SKM-1 treated with dmso at 0.1 percent for 144 hours (cell line): ENCODE measurements at regions not wholly inside any gene's neighbourhood (a gene's known extent, or its start where the extent isn't known, plus 50 kb on each side); places are given as distances from the start of the nearest gene placed in this dataset.

ENCODE experiments used
- DNase-seq: peaks from one replicate; lab custom pipeline; 2025; ENCODE audit not compliant: unreplicated experiment; lab: John Stamatoyannopoulos, UW

DNA sequence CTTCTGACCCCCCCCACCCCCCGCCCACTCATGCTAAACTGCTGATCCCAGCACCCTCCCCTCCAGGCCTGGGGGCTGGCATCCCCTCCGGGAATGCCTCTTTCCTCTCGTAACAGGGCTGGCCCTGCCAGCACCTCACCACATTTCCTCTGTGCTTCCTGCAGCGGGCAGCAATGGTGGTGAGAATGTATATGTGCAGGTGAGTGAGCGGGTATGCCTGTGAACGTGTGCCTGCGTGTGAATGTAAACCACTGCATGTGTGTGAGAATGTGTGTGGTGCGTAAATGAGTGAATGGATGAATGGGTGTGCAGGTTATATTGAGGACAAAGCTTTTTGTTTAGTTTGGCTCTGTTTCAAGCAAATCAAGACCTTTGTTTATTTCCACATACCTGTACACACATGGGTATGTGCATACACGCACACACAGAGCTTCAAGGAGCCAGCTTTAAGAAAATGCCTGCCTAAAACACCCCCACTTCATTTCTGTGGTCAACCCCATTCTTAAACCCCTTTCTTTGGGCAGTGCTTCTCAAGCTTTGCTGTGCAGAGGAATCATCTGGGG, 95.7 kb upstream of the SHB start:
- no peak for DNase-seq

DNA sequence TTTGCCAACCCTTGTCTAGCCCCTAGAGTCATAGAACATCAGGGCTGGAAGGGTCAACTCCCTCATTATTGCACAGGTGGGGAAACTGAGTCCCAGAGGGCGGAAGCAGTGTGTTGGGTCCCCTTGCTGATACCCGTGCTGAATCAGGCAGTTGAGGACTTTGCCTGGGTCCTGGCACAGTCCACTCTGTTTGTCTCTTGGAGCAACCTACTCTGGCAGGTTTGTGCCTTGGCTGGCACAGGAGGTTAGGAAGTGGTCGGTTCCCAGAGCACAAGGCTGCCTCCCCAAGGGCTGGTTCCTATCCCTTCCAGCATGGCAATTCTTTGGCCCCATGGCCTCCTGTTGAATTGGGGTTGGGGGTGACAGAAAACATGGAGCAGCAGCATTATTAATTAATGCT, 94.5 kb upstream of the SHB start:
- DNase-seq, result no peak

DNA sequence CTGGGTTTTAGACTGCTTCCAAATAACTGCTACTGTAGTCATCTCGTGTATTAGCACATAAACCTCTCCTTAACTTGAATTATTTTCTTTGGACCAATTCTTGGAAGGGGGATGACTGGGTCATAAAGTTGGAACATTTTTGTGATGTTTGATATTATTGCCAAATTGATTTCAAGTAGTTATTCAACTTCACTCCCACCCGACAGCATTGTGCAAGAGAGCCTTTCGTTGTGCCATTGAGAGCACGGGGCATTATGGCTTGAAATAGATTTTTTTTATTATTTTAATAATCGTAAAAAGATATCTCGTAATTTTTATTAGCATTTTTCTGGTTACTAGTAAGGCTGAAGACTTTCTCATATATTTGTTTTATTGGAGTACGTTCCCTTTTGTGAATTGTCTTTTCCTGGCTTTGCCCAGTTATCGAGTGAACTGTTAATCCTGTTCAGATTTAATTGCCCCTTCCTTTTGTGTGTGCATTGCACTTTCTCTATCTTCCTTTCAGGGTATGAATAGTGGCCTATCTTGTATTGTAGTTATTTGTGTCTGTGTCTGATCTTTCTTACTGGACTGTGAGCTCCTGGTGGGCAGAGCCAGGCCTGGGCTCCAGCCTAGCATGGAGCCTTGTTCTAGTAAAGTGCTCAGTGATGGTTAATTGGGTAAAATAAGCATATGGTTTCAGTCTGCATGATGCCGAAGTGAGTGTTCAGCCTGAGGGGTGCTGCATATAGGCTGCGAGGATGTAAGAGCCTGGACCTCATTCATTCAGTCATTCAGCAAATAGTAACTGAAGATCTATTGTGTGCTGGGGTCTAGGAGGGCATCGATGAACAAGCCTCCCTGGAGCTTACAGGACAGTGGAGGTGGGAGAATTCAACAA, 93.5 kb upstream of the SHB start:
- DNase-seq, result no peak

DNA sequence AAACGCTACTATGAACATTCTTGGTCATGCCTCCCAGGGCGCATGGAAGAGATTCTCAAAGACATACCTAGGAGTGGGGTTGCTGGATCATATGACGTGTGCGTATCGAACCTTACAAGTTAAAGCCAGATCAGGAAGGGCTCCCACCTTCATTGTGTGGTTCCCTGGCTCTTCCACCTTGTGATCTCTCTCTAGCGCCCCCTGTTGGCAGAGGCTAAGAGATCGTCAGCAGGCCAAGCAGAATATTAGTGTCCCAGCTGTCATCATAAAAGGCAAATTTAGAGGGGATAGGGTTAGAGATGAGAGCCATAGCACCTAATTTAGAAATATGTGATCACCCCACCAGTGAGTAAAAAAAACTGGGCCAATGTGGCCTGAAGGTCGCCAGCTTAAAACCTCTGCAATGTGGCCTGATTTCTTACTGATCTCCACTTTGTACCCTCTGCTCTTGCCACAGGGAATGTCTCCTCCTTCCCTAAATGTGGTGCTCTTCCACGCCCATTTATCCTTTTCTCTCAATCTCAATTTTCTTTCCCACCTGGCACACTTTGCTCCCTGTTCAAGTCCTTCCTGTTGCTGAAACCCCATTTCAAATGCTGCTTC, 91.7 kb upstream of the SHB start:
- DNase-seq, result peak; percentile 55

- DNase-seq, result no peak
Observed at GRCh38 chr9:38159599-38159998, 90.6 kb upstream of the SHB start.

GRCh38 chr9:38158628-38159027, 89.6 kb upstream of the SHB start:
- no peak for DNase-seq

DNA sequence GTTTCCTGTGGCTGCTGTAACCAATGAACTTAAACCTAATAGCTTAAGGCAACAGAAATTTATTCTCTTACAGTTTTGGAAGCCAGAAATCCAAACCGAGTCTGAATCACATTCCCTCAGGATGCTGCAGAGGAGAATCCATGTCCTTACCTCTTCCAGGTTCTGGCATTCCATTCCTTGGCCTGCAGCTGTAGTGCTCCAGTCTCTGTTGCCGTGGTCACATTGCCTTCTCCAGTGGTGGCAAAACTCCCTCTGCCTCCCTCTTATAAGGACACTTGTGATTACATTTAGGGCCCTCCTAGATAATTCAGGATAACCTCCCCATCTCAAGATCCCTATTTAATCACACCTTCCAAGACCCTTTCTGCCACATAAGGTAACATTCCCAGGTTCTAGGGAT, 88.7 kb upstream of the SHB start:
- no peak for DNase-seq

DNA sequence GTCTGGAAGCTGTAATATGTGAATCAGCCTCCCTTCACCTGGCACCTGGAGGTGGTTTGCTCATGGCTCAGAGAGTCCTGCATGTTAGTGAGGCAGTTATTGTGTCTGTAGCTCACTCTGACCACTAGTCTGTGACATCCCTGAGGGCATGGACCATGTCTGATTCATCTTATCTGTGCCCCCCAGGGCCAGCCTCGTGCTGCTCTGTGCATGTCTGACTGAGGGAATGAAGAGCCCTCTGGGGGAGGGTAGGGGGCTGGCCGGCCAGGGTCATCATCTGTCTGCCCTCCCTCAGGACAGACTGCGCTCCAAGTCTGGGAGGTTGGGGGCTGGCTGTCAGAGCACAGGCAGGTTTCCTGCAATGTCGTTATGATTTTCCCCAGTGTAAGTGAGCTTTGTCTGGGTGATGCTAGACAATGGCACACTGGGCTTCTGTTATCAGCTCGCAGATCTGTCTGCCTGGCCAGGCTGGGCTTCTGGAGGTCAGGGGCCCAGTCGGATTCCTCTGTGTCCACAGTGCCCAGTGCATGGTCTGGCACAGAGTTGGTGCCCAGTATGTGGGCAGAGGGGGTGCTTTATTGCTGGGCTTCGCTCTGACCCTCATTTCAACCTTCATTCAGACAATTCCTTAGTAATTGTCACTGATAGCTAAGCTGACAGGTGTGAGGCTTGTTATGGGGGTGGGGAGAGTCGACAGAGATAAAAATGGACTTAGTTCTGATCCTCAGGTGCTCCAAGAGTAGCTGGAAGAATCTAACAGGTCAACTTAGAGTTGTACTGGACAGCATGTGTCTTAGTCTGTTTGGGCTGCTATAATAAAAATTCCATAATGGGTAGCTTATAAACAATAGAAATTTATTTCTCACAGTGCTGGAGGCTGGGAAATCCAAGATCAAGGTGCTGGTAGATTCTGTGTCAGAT, 85.7 kb upstream of the SHB start:
- DNase-seq, result no peak

DNA sequence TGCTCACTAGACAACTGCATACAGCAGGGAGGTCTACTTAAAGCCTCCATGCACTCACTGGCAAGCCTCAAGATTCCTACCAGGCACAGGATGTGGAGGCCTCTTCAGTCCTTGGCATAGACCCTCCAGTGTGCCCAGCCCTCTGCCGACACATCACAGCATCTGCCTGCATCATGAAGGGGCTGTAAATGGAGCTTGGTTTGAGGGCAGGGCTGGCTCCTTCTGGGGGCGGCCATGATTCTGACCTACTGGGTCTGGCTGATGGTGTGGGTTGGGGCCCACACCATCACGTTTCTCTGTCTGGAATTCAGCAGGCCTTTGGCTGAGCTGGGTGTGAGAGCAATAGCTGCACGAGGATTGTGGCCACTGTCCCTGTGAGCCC, 84.9 kb upstream of the SHB start:
- DNase-seq, result no peak

GRCh38 chr9:38153152-38153909, 84.3 kb upstream of the SHB start:
- DNase-seq, result no peak

DNA sequence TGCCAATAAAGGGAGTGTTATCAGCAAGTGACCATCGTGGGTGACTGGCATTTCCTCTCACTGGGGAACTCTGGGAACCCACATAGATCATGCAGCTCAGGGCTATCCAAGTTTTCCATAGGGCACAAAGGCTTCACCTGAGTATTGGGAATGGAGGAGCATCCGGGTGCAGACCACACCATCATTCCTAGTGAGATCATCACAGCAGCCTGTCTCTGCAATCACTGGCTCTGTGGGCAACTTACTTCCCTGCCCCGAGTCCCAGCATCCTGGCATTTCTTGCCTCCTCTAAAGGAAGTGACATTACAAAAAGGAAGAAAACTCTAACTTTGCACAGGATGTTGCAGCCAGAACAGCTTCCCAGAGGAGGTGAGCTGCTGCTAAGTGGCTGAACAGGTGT, 80.6 kb upstream of the SHB start:
- DNase-seq, result no peak

GRCh38 chr9:38146844-38147243, 77.8 kb upstream of the SHB start:
- no peak for DNase-seq

- no peak for DNase-seq
Observed at GRCh38 chr9:38145526-38146053, 76.6 kb upstream of the SHB start.

DNA sequence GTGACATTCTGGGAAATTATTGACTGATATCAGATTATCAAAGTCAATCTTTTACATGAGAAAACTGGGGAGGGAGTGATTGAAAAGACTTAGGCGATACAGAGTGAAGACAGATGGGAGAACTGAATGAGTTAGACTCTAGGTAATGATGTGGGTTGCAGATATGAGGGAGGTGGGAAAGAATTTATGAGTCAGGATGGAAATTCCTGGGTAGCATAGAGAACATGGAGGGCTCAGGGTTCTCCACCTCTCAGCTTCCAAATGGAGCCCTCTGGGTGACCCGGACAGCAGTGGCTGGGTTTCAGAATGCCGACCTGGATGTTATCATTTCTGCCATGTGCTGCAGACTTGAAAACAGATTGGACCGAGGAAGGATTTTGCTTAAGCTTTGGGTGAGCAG, 75.4 kb upstream of the SHB start:
- DNase-seq, result no peak

- DNase-seq, result no peak
Observed at GRCh38 chr9:38141746-38142591, 72.9 kb upstream of the SHB start.

- DNase-seq, result no peak
Observed at GRCh38 chr9:38138276-38138675, 69.2 kb upstream of the SHB start.

DNA sequence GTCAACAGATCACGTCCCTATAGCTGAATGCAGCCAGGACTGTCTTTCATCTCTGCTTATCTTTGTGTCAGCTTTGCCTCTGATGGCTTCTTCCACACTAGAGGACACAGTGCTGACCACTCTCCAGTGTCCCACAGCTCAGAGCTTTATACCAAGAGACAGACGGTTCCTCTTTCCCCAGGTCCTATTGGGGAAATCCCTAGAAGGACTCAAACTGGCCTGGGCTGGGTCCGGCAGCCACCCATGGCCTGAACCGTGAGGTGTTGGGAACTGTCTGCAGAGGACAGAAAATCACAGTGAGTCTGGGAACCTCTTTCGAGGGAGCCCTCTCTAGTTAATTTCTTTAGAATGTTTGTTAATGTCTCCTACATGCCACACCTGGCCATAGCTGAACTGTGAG, 68.3 kb upstream of the SHB start:
- DNase-seq, result no peak

GRCh38 chr9:38136386-38136785, 67.4 kb upstream of the SHB start:
- DNase-seq, result no peak

- no peak for DNase-seq
Observed at GRCh38 chr9:38134611-38135237, 65.7 kb upstream of the SHB start.
